ENCODE measurements at regions not wholly inside any gene's neighbourhood (a gene's known extent, or its start where the extent isn't known, plus 50 kb on each side); places are given as distances from the start of the nearest gene placed in this dataset.

GRCh38 chr4:95599777-95600400, 51.1 kb upstream of the UNC5C start:
- TF ChIP-seq CTCF (IDR thresholded peaks at IDR 0.05) (no peak), FOSL2 (IDR thresholded peaks at IDR 0.05) (no peak), FOSL2 (CRISPR knock-in tag; IDR thresholded peaks at IDR 0.05) (no peak), ZFP36 (IDR thresholded peaks at IDR 0.05; ENCODE audit: borderline replicate concordance, partially characterized antibody) (no peak), RNF2 (IDR thresholded peaks at IDR 0.05; ENCODE audit: borderline replicate concordance, low read depth) (no peak), POLR2A (IDR thresholded peaks at IDR 0.05; ENCODE audit: low read length) (no peak), JUN (IDR thresholded peaks at IDR 0.05) (no peak), POLR2AphosphoS2 (conservative IDR thresholded peaks at IDR 0.05; ENCODE audit: low read length) (no peak), RAD21 (conservative IDR thresholded peaks at IDR 0.05 in 1 of 2, IDR thresholded peaks at IDR 0.05 in 1 of 2) (no peak)
- TF ChIP-seq, protein P1, sequence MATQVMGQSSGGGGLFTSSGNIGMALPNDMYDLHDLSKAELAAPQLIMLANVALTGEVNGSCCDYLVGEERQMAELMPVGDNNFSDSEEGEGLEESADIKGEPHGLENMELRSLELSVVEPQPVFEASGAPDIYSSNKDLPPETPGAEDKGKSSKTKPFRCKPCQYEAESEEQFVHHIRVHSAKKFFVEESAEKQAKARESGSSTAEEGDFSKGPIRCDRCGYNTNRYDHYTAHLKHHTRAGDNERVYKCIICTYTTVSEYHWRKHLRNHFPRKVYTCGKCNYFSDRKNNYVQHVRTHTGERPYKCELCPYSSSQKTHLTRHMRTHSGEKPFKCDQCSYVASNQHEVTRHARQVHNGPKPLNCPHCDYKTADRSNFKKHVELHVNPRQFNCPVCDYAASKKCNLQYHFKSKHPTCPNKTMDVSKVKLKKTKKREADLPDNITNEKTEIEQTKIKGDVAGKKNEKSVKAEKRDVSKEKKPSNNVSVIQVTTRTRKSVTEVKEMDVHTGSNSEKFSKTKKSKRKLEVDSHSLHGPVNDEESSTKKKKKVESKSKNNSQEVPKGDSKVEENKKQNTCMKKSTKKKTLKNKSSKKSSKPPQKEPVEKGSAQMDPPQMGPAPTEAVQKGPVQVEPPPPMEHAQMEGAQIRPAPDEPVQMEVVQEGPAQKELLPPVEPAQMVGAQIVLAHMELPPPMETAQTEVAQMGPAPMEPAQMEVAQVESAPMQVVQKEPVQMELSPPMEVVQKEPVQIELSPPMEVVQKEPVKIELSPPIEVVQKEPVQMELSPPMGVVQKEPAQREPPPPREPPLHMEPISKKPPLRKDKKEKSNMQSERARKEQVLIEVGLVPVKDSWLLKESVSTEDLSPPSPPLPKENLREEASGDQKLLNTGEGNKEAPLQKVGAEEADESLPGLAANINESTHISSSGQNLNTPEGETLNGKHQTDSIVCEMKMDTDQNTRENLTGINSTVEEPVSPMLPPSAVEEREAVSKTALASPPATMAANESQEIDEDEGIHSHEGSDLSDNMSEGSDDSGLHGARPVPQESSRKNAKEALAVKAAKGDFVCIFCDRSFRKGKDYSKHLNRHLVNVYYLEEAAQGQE (IDR thresholded peaks at IDR 0.05), result no peak
